Vagina (tissue), 2 donors: ENCODE measurements at regions not wholly inside any gene's neighbourhood (a gene's known extent, or its start where the extent isn't known, plus 50 kb on each side); places are given as distances from the start of the nearest gene placed in this dataset.

Source experiments
- POLR2A ChIP-seq, 2 donors: fragments of 450-650 bp; IDR thresholded peaks; one replicate each; pipeline ENCODE4 v1.6.1; 2017; ENCODE audit warnings: antibody characterized with exemption in 2 of 2, mild to moderate bottlenecking in 2 of 2, moderate library complexity in 2 of 2
- POLR2AphosphoS5 ChIP-seq, 2 donors: sonication (generic); formaldehyde crosslinking; IDR thresholded peaks; one replicate each; pipeline ENCODE4 v1.9.0; 2017; ENCODE audit warnings: antibody characterized with exemption in 2 of 2, mild to moderate bottlenecking in 2 of 2, low read depth in 1 of 2; ENCODE audit not compliant: insufficient read depth in 1 of 2
- TF ChIP-seq, protein P1 (sequence below), 3 experiments: fragments of 450-650 bp in 2 of 3; fragments of 200-600 bp in 1 of 3; sonication (generic) in 1 of 3; IDR thresholded peaks; one replicate each; pipeline ENCODE4 v1.5.1; 2017 to 2019; ENCODE audit warnings: antibody characterized with exemption in 3 of 3, mild to moderate bottlenecking in 2 of 3, moderate library complexity in 2 of 3

DNA sequence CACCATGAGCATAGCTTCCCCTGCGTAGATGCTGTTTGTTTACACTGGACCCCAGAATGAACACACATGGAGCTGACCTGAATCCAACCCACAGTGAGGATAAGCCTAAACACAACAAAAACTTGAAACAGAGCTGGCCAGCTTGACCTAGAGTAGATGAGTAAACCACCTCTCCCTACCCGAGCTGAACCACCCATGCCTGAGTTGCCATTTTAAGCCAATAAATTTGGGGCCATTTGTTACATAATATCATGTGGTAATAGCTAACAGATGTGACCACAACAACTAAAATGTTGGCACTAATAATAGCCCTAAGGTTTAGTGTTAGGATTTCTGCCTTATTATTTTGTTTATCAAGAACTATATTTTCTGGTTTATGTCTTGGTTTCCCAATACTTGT, 103.2 kb upstream of the GRIK2 start:
- TF ChIP-seq, protein P1, sequence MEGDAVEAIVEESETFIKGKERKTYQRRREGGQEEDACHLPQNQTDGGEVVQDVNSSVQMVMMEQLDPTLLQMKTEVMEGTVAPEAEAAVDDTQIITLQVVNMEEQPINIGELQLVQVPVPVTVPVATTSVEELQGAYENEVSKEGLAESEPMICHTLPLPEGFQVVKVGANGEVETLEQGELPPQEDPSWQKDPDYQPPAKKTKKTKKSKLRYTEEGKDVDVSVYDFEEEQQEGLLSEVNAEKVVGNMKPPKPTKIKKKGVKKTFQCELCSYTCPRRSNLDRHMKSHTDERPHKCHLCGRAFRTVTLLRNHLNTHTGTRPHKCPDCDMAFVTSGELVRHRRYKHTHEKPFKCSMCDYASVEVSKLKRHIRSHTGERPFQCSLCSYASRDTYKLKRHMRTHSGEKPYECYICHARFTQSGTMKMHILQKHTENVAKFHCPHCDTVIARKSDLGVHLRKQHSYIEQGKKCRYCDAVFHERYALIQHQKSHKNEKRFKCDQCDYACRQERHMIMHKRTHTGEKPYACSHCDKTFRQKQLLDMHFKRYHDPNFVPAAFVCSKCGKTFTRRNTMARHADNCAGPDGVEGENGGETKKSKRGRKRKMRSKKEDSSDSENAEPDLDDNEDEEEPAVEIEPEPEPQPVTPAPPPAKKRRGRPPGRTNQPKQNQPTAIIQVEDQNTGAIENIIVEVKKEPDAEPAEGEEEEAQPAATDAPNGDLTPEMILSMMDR (IDR thresholded peaks at IDR 0.05): no peak
- no peak for TF ChIP-seq POLR2AphosphoS5 (IDR thresholded peaks at IDR 0.05; ENCODE audit: insufficient read depth in 1 of 2, low read depth in 1 of 2)
- TF ChIP-seq POLR2A (IDR thresholded peaks at IDR 0.05): no peak
